ENCODE measurements at regions not wholly inside any gene's neighbourhood (a gene's known extent, or its start where the extent isn't known, plus 50 kb on each side); places are given as distances from the start of the nearest gene placed in this dataset.

- TF ChIP-seq CTCF (conservative IDR thresholded peaks at IDR 0.05; ENCODE audit: low read depth, low read length) (no peak), EZH2 (IDR thresholded peaks at IDR 0.05; ENCODE audit: borderline replicate concordance, low read depth, low read length, poor library complexity, severe bottlenecking) (no peak)
Observed at GRCh38 chr2:142467321-142467720, 336.5 kb upstream of the LRP1B start.
